ENCODE measurements at regions not wholly inside any gene's neighbourhood (a gene's known extent, or its start where the extent isn't known, plus 50 kb on each side); places are given as distances from the start of the nearest gene placed in this dataset.
A peak's percentile ranks its signal among the peaks of the same experiment; 100 is the strongest.

GRCh38 chr6:23690453-23691049 is 435.5 kb upstream of the NRSN1 start:
- DNase-seq (ENCODE audit: low read depth) = no peak
- H3K4me3 ChIP-seq (ENCODE audit: low read depth, low read length) = no peak overlapping the region
- TF ChIP-seq CTCF (IDR thresholded peaks at IDR 0.05; ENCODE audit: control insufficient read depth, extremely low read depth, insufficient read depth) = no peak

GRCh38 chr6:23692184-23692583 is 433.8 kb upstream of the NRSN1 start:
- no peak for TF ChIP-seq CTCF (IDR thresholded peaks at IDR 0.05; ENCODE audit: control insufficient read depth, extremely low read depth, insufficient read depth)
- peak; percentile 93 for DNase-seq (ENCODE audit: low read depth)
- peak overlapping the region; percentile 22; the same call in 1 of the 2 replicates for H3K4me3 ChIP-seq (ENCODE audit: low read depth, low read length)

GRCh38 chr6:23696992-23697391 is 429.0 kb upstream of the NRSN1 start:
- H3K4me3 ChIP-seq (ENCODE audit: low read depth, low read length) = no peak overlapping the region
- DNase-seq (ENCODE audit: low read depth) = peak; percentile 55
- no peak for TF ChIP-seq CTCF (IDR thresholded peaks at IDR 0.05; ENCODE audit: control insufficient read depth, extremely low read depth, insufficient read depth)

GRCh38 chr6:23704479-23705052 is 421.4 kb upstream of the NRSN1 start:
- no peak for TF ChIP-seq CTCF (IDR thresholded peaks at IDR 0.05; ENCODE audit: control insufficient read depth, extremely low read depth, insufficient read depth)
- H3K4me3 ChIP-seq (ENCODE audit: low read depth, low read length) = no peak overlapping the region
- no peak for DNase-seq (ENCODE audit: low read depth)

GRCh38 chr6:23705697-23706096 is 420.3 kb upstream of the NRSN1 start:
- H3K4me3 ChIP-seq (ENCODE audit: low read depth, low read length) = no peak overlapping the region
- no peak for DNase-seq (ENCODE audit: low read depth)
- TF ChIP-seq CTCF (IDR thresholded peaks at IDR 0.05; ENCODE audit: control insufficient read depth, extremely low read depth, insufficient read depth) = no peak

- no peak for DNase-seq (ENCODE audit: low read depth)
- TF ChIP-seq CTCF (IDR thresholded peaks at IDR 0.05; ENCODE audit: control insufficient read depth, extremely low read depth, insufficient read depth) = no peak
- H3K4me3 ChIP-seq (ENCODE audit: low read depth, low read length) = no peak overlapping the region
These were observed 413.3 kb upstream of the NRSN1 start for GRCh38 chr6:23712756-23713155.

- TF ChIP-seq CTCF (IDR thresholded peaks at IDR 0.05; ENCODE audit: control insufficient read depth, extremely low read depth, insufficient read depth) = no peak
- no peak overlapping the region for H3K4me3 ChIP-seq (ENCODE audit: low read depth, low read length)
- no peak for DNase-seq (ENCODE audit: low read depth)
These were observed 412.8 kb upstream of the NRSN1 start for GRCh38 chr6:23713211-23713610.

All from LNCaP clone FGC (cell line).